Neural cell (in vitro differentiated cells): ENCODE measurements at regions not wholly inside any gene's neighbourhood (a gene's known extent, or its start where the extent isn't known, plus 50 kb on each side); places are given as distances from the start of the nearest gene placed in this dataset.

ENCODE experiments used
- H2AFZ ChIP-seq: fragments of 200-600, 300-800 bp; sonication (generic), shearing (Covaris generic); 2 replicates; pipeline ENCODE4 v1.6.0; 2014; ENCODE audit warnings: low read depth, mild to moderate bottlenecking, antibody characterized with exemption, low read length, moderate library complexity
- H3F3A ChIP-seq: fragments of 200-600 bp; shearing (Covaris generic); 2 replicates; pipeline ENCODE4 v1.6.1; 2016; ENCODE audit warnings: mild to moderate bottlenecking, moderate library complexity, mixed read lengths, antibody characterized with exemption, low read length; ENCODE audit not compliant: insufficient read depth, poor library complexity, severe bottlenecking
- H3K27ac ChIP-seq: fragments of 200-600, 300-800 bp; sonication (generic), shearing (Covaris generic); 2 replicates; pipeline ENCODE4 v1.5.1; 2014; ENCODE audit warnings: mild to moderate bottlenecking, low read length, moderate library complexity
- H3K27me3 ChIP-seq: fragments of 300-800, 200-600 bp; sonication (generic), shearing (Covaris generic); 2 replicates; pipeline ENCODE4 v1.6.0; 2014; ENCODE audit warnings: mild to moderate bottlenecking, low read depth, low read length, moderate library complexity; ENCODE audit not compliant: insufficient read depth
- H3K36me3 ChIP-seq: fragments of 300-800, 200-600 bp; sonication (generic), shearing (Covaris generic); 2 replicates; pipeline ENCODE4 v1.5.1; 2014; ENCODE audit warnings: mild to moderate bottlenecking, antibody characterized with exemption, low read length, moderate library complexity; ENCODE audit not compliant: insufficient read depth
- H3K4me2 ChIP-seq: fragments of 300-800, 200-600 bp; sonication (generic), shearing (Covaris generic); 2 replicates; pipeline ENCODE4 v1.6.0; 2014; ENCODE audit warnings: mild to moderate bottlenecking, low read length
- H3K4me3 ChIP-seq: fragments of 300-800, 200-600 bp; sonication (generic), shearing (Covaris generic); 2 replicates; pipeline ENCODE4 v1.5.1; 2014; ENCODE audit warnings: mild to moderate bottlenecking, low read length, moderate library complexity
- H3K79me2 ChIP-seq: fragments of 200-600 bp; shearing (Covaris generic); replicated peaks from 2 replicates; pipeline ENCODE4 v1.6.0; 2014; ENCODE audit warnings: mild to moderate bottlenecking, low read length, moderate library complexity; ENCODE audit not compliant: insufficient read depth
- H3K9ac ChIP-seq: fragments of 300-800, 200-600 bp; sonication (generic), shearing (Covaris generic); 2 replicates; pipeline ENCODE4 v1.6.1; 2016; ENCODE audit warnings: mild to moderate bottlenecking, low read length, mixed read lengths
- H3K9me2 ChIP-seq: fragments of 200-600 bp; shearing (Covaris generic); 2 replicates; pipeline ENCODE4 v1.6.1; 2016; ENCODE audit warnings: mild to moderate bottlenecking, low read length, mixed read lengths; ENCODE audit not compliant: insufficient read depth
- H3K9me3 ChIP-seq: fragments of 200-600, 300-800 bp; sonication (generic), shearing (Covaris generic); 2 replicates; pipeline ENCODE4 v1.6.1; 2016; ENCODE audit warnings: mild to moderate bottlenecking, mixed run types, low read length, moderate library complexity, mixed read lengths
- H4K20me1 ChIP-seq: fragments of 200-600 bp; shearing (Covaris generic); 2 replicates; pipeline ENCODE4 v1.6.1; 2016; ENCODE audit warnings: mild to moderate bottlenecking, mixed run types; ENCODE audit not compliant: insufficient read depth
- CTCF ChIP-seq: fragments of 450-650 bp; IDR thresholded peaks from 2 replicates; pipeline ENCODE4 v1.5.1; 2014; ENCODE audit warnings: antibody characterized with exemption, mild to moderate bottlenecking, moderate library complexity; ENCODE audit not compliant: poor library complexity, severe bottlenecking
- EP300 ChIP-seq: fragments of 450-650 bp; conservative IDR thresholded peaks from 2 replicates; pipeline ENCODE4 v1.6.1; 2014; ENCODE audit warnings: antibody characterized with exemption, mild to moderate bottlenecking, moderate library complexity; ENCODE audit not compliant: poor library complexity, severe bottlenecking
- EZH2 ChIP-seq: fragments of 200-600, 300-800 bp; shearing (Covaris generic), sonication (generic); IDR thresholded peaks from 2 replicates; pipeline ENCODE4 v1.6.1; 2014; ENCODE audit warnings: antibody characterized with exemption, low read length, borderline replicate concordance, mild to moderate bottlenecking; ENCODE audit not compliant: insufficient read depth, poor library complexity, severe bottlenecking
- MXI1 ChIP-seq: fragments of 450-650 bp; conservative IDR thresholded peaks from 2 replicates; pipeline ENCODE4 v1.6.1; 2014; ENCODE audit warnings: antibody characterized with exemption, mild to moderate bottlenecking; ENCODE audit not compliant: poor library complexity, severe bottlenecking
- POLR2AphosphoS5 ChIP-seq: IDR thresholded peaks from 2 replicates; pipeline ENCODE4 v1.6.1; 2012
- RAD21 ChIP-seq: fragments of 450-650 bp; conservative IDR thresholded peaks from 2 replicates; pipeline ENCODE4 v1.6.1; 2014; ENCODE audit warnings: antibody characterized with exemption, mild to moderate bottlenecking, moderate library complexity
- REST ChIP-seq: IDR thresholded peaks from 2 replicates; pipeline ENCODE4 v1.6.1; 2012; ENCODE audit warnings: borderline replicate concordance
- SMC3 ChIP-seq: fragments of 450-650 bp; conservative IDR thresholded peaks from 2 replicates; pipeline ENCODE4 v1.6.1; 2014; ENCODE audit warnings: antibody characterized with exemption, mild to moderate bottlenecking, moderate library complexity; ENCODE audit not compliant: poor library complexity
- TAF1 ChIP-seq: IDR thresholded peaks from 2 replicates; pipeline ENCODE4 v1.6.1; 2012; ENCODE audit warnings: low read depth

GRCh38 chr12:108063192-108063591, 65.9 kb upstream of the WSCD2 start:
- Histone ChIP-seq H3K27me3 (no peaks in the 10 kb centered on the region), H3K4me2 (no peak overlapping the region), H3F3A (no peaks in the 10 kb centered on the region), H3K9ac (no peak overlapping the region), H3K4me3 (no peak overlapping the region), H3K9me3 (no peaks in the 10 kb centered on the region), H3K79me2 (no peaks in the 10 kb centered on the region), H2AFZ (no peak overlapping the region), H3K36me3 (no peaks in the 10 kb centered on the region), H4K20me1 (no peaks in the 10 kb centered on the region), H3K27ac (no peak overlapping the region), H3K9me2 (no peaks in the 10 kb centered on the region)
- TF ChIP-seq SMC3 (no peak), POLR2AphosphoS5 (no peak), RAD21 (no peak), CTCF (no peak), EZH2 (no peak), MXI1 (no peak), EP300 (no peak), REST (no peak), TAF1 (no peak)

GRCh38 chr12:108065069-108065468, 64.0 kb upstream of the WSCD2 start:
- Histone ChIP-seq H3F3A (no peaks in the 10 kb centered on the region), H3K27ac (no peak overlapping the region), H3K4me2 (no peak overlapping the region), H3K27me3 (no peaks in the 10 kb centered on the region), H3K36me3 (no peaks in the 10 kb centered on the region), H4K20me1 (no peaks in the 10 kb centered on the region), H3K9ac (no peak overlapping the region), H2AFZ (no peak overlapping the region), H3K9me3 (no peaks in the 10 kb centered on the region), H3K4me3 (no peak overlapping the region), H3K79me2 (no peaks in the 10 kb centered on the region), H3K9me2 (no peaks in the 10 kb centered on the region)
- no peak for TF ChIP-seq SMC3
- no peak for TF ChIP-seq EP300
- TF ChIP-seq REST: no peak
- no peak for TF ChIP-seq POLR2AphosphoS5
- TF ChIP-seq RAD21: no peak
- no peak for TF ChIP-seq TAF1
